Testis (tissue), 2 donors: ENCODE measurements at regions not wholly inside any gene's neighbourhood (a gene's known extent, or its start where the extent isn't known, plus 50 kb on each side); places are given as distances from the start of the nearest gene placed in this dataset.

Experiments
- DNase-seq: peaks from one replicate; pipeline ENCODE4 v3.0.0-alpha.2; 2019
- H3K27ac ChIP-seq, 2 donors: fragments of 200-600 bp; sonication (generic); one replicate each; pipeline ENCODE4 v1.5.1; 2019
- H3K27me3 ChIP-seq: fragments of 200-600 bp; sonication (generic); one replicate; pipeline ENCODE4 v1.5.1; 2019
- H3K36me3 ChIP-seq: fragments of 200-600 bp; sonication (generic); one replicate; pipeline ENCODE4 v1.5.1; 2017; ENCODE audit warnings: low read depth; ENCODE audit errors: missing control alignments
- H3K4me1 ChIP-seq: fragments of 200-600 bp; sonication (generic); one replicate; pipeline ENCODE4 v1.5.1; 2019
- H3K4me3 ChIP-seq, 2 donors: fragments of 200-600 bp; sonication (generic); one replicate each; pipeline ENCODE4 v1.5.1; 2017 to 2019
- H3K9me3 ChIP-seq: fragments of 200-600 bp; sonication (generic); one replicate; pipeline ENCODE4 v1.5.1; 2017
- POLR2A ChIP-seq: fragments of 450-650 bp; IDR thresholded peaks from one replicate; pipeline ENCODE4 v1.6.1; 2017; ENCODE audit warnings: antibody characterized with exemption, mild to moderate bottlenecking, moderate library complexity
- WGBS, 2 donors: methylation state at CpG; one replicate each; pipeline ENCODE4 v1.1.5; 2018; 5-methylcytosine and 5-hydroxymethylcytosine counted together
- intact Hi-C: fragments of 100-400 bp; cut with DNase I; formaldehyde crosslinking; loops from one replicate; pipeline ENCODE4 v1.15.1; 2023; ENCODE audit warnings: low total_unique reads
- TF ChIP-seq, protein P1 (sequence below), 3 experiments: fragments of 450-650 bp in 2 of 3; fragments of 200-600 bp in 1 of 3; sonication (generic) in 1 of 3; IDR thresholded peaks; one replicate each; pipeline ENCODE4 v1.5.1; 2016 to 2019; ENCODE audit warnings: antibody characterized with exemption in 3 of 3, mild to moderate bottlenecking in 2 of 3, moderate library complexity in 1 of 3

GRCh38 chr7:36047091-36047658, 105.9 kb upstream of the EEPD1 start:
- H3K27ac ChIP-seq, result no peak overlapping the region
- no peak overlapping the region for H3K4me3 ChIP-seq
- no peak for TF ChIP-seq POLR2A
- TF ChIP-seq, protein P1, sequence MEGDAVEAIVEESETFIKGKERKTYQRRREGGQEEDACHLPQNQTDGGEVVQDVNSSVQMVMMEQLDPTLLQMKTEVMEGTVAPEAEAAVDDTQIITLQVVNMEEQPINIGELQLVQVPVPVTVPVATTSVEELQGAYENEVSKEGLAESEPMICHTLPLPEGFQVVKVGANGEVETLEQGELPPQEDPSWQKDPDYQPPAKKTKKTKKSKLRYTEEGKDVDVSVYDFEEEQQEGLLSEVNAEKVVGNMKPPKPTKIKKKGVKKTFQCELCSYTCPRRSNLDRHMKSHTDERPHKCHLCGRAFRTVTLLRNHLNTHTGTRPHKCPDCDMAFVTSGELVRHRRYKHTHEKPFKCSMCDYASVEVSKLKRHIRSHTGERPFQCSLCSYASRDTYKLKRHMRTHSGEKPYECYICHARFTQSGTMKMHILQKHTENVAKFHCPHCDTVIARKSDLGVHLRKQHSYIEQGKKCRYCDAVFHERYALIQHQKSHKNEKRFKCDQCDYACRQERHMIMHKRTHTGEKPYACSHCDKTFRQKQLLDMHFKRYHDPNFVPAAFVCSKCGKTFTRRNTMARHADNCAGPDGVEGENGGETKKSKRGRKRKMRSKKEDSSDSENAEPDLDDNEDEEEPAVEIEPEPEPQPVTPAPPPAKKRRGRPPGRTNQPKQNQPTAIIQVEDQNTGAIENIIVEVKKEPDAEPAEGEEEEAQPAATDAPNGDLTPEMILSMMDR (IDR thresholded peaks at IDR 0.05), result no peak
- H3K27me3 ChIP-seq, result no peaks in the 10 kb centered on the region
- no peak for DNase-seq
- intact Hi-C loops, result no loop called here
- H3K36me3 ChIP-seq, result no peaks in the 10 kb centered on the region
- H3K4me1 ChIP-seq, result peaks cover 4% of the 10 kb centered on the region
- H3K9me3 ChIP-seq, result no peaks in the 10 kb centered on the region
- WGBS, 2 donors, result 83 to 94% methylated on average over 2 of the region's 2 CpGs

- no peaks in the 10 kb centered on the region for H3K27me3 ChIP-seq
- H3K27ac ChIP-seq, result no peak overlapping the region
- H3K4me1 ChIP-seq, result peaks cover 4% of the 10 kb centered on the region
- H3K4me3 ChIP-seq, result no peak overlapping the region
- no peak for DNase-seq
- intact Hi-C loops, result no loop called here
- TF ChIP-seq, protein P1 (IDR thresholded peaks at IDR 0.05), result no peak
- TF ChIP-seq POLR2A, result no peak
- WGBS, 2 donors, result 76 to 86% methylated on average over 5 of the region's 5 CpGs
- no peaks in the 10 kb centered on the region for H3K36me3 ChIP-seq
- no peaks in the 10 kb centered on the region for H3K9me3 ChIP-seq
These were observed 104.7 kb upstream of the EEPD1 start for GRCh38 chr7:36048141-36048901.

GRCh38 chr7:36048902-36049240, 104.2 kb upstream of the EEPD1 start:
- WGBS, 2 donors, result 63 to 69% methylated on average over 2 of the region's 2 CpGs
- no peak for DNase-seq
- Histone ChIP-seq H3K27me3 (no peaks in the 10 kb centered on the region), H3K9me3 (no peaks in the 10 kb centered on the region), H3K27ac (no peak overlapping the region), H3K4me1 (peaks cover 4% of the 10 kb centered on the region), H3K4me3 (no peak overlapping the region), H3K36me3 (no peaks in the 10 kb centered on the region)
- TF ChIP-seq, protein P1 (IDR thresholded peaks at IDR 0.05), result no peak
- intact Hi-C loops, result no loop called here

DNA sequence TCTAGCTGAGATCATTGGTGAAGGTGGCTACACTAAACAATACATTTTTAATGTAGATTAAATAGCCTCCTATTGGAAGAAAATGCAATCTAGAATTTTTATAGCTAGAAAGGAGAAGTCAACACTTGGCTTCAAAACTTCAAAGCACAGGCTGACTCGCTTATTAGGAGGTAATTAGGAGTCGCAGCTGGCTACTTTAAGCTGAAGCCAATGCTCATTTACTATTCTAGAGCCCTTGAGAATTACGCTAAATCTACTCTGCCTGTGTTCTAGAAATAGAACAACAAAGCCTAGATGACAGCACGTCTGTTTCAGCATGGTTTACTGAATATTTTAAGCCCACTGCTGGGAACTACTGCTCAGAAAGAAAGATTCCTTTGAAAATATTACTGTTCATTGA, 101.6 kb upstream of the EEPD1 start:
- H3K4me3 ChIP-seq, result no peak overlapping the region
- H3K4me1 ChIP-seq, result peaks cover 4% of the 10 kb centered on the region
- H3K27ac ChIP-seq, result no peak overlapping the region
- WGBS, 2 donors, result 54% methylated on average over 4 of the region's 4 CpGs
- H3K9me3 ChIP-seq, result no peaks in the 10 kb centered on the region
- no peak for DNase-seq
- H3K36me3 ChIP-seq, result no peaks in the 10 kb centered on the region
- no peaks in the 10 kb centered on the region for H3K27me3 ChIP-seq
- intact Hi-C loops, result no loop called here
- TF ChIP-seq, protein P1 (IDR thresholded peaks at IDR 0.05), result no peak
- no peak for TF ChIP-seq POLR2A

GRCh38 chr7:36053589-36053988, 99.5 kb upstream of the EEPD1 start:
- TF ChIP-seq, protein P1 (IDR thresholded peaks at IDR 0.05), result no peak
- no peak for TF ChIP-seq POLR2A
- H3K9me3 ChIP-seq, result no peaks in the 10 kb centered on the region
- no peaks in the 10 kb centered on the region for H3K4me1 ChIP-seq
- DNase-seq, result no peak
- H3K4me3 ChIP-seq, result no peak overlapping the region
- no peaks in the 10 kb centered on the region for H3K27me3 ChIP-seq
- intact Hi-C loops, result no loop called here
- no peaks in the 10 kb centered on the region for H3K36me3 ChIP-seq
- H3K27ac ChIP-seq, result no peak overlapping the region
- WGBS, 2 donors, result 41 to 60% methylated on average over 3 of the region's 3 CpGs
